Heart left ventricle (tissue), 13 donors: ENCODE measurements at regions not wholly inside any gene's neighbourhood (a gene's known extent, or its start where the extent isn't known, plus 50 kb on each side); places are given as distances from the start of the nearest gene placed in this dataset.

Source experiments
- POLR2A ChIP-seq, 2 donors: fragments of 450-650 bp; IDR thresholded peaks; one replicate each; pipeline ENCODE4 v1.6.1; 2017; ENCODE audit warnings: antibody characterized with exemption in 2 of 2, mild to moderate bottlenecking in 2 of 2, moderate library complexity in 2 of 2
- TF ChIP-seq, protein P1 (sequence below), 12 donors: fragments of 200-600 bp; sonication (generic) in 4 of 12; IDR thresholded peaks; one replicate each; pipeline versions ENCODE4 v1.5.0 to v1.8.0; 2018 to 2022; ENCODE audit warnings: antibody characterized with exemption in 12 of 12, mild to moderate bottlenecking in 5 of 12
- donor health status: ischemic (EF 13 %, LVEDD 7.1; RV severe dilation, severe dysfunction).
- donor health status: DM: no; HTN: yes; CAD: no.
- donor health status: DM: no; HTN: no; CAD: no.
- donor health status: ischemic (EF 25% LVEDD 6.9; RV normal size, moderate dysfunction).
- donor health status: ischemic (EF 25% LVEDD 5.7; RV mildly dilated, moderate dysfunction).
- donor health status: ischemic (EF 35%, LVEDD 5.7; RV mildly dilated, moderate dysfunction).
- donor health status: nonischemic (EF 11% LVEDD 7.7; RV severe dilation, severe dysfunction).
- donor health status: DM: yes; HTN: yes; CAD: no.
- donor health status: PGD.
- donor health status: ischemic (EF 29% LVEDD 5.4; RV normal size, mild dysfunction).
- donor health status: nonischemic (EF 23%, LVEDD 6.1; RV moderate dilation, normal function).

GRCh38 chr20:58097429-58097828, 131.0 kb downstream of the ANKRD60 start:
- TF ChIP-seq, protein P1, sequence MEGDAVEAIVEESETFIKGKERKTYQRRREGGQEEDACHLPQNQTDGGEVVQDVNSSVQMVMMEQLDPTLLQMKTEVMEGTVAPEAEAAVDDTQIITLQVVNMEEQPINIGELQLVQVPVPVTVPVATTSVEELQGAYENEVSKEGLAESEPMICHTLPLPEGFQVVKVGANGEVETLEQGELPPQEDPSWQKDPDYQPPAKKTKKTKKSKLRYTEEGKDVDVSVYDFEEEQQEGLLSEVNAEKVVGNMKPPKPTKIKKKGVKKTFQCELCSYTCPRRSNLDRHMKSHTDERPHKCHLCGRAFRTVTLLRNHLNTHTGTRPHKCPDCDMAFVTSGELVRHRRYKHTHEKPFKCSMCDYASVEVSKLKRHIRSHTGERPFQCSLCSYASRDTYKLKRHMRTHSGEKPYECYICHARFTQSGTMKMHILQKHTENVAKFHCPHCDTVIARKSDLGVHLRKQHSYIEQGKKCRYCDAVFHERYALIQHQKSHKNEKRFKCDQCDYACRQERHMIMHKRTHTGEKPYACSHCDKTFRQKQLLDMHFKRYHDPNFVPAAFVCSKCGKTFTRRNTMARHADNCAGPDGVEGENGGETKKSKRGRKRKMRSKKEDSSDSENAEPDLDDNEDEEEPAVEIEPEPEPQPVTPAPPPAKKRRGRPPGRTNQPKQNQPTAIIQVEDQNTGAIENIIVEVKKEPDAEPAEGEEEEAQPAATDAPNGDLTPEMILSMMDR (IDR thresholded peaks at IDR 0.05): no peak
- TF ChIP-seq POLR2A (IDR thresholded peaks at IDR 0.05): no peak
